ENCODE measurements at regions not wholly inside any gene's neighbourhood (a gene's known extent, or its start where the extent isn't known, plus 50 kb on each side); places are given as distances from the start of the nearest gene placed in this dataset.

DNA sequence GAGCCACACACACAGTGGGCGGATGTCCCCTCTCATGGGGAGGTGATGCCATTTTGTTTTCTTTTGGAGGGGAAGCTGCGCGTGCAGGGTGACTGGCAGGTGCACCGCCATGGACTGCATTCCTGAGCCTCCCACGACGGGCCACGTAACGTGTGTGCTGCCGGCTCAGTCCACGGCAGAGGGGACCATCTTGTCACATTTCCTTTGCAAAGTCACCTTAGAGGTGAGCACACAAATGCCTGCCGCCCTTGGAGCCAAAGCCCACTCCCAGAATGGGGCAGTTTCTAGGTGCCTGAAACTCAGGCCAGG, 262.5 kb downstream of the CTTN start:
- intact Hi-C loops (cut with micrococcal nuclease; ENCODE audit: unreplicated experiment), result no loop called here
- no peak for DNase-seq
- Histone ChIP-seq H3K4me1 (peaks cover 17% of the 10 kb centered on the region), H3K4me3 (ENCODE audit: low read depth, low read length) (no peak overlapping the region), H3K9me3 (no peaks in the 10 kb centered on the region), H3K27me3 (replicated peaks; ENCODE audit: control insufficient read depth, insufficient read depth, low read length) (no peaks in the 10 kb centered on the region), H3K36me3 (ENCODE audit: control insufficient read depth, insufficient read depth, low read length) (peaks cover 4% of the 10 kb centered on the region; the same call in 1 of the 2 replicates)
- H3K4me1 Mint-ChIP-seq (ENCODE audit: low read depth, unreplicated experiment), result peaks cover 21% of the 10 kb centered on the region
- CTCF ChIA-PET, result no interaction called here
- no peaks in the 10 kb centered on the region for H3K27me3 Mint-ChIP-seq (ENCODE audit: insufficient read depth, unreplicated experiment)
- no peak for TF ChIP-seq CTCF (IDR thresholded peaks at IDR 0.05; ENCODE audit: insufficient read depth in 1 of 2, low read depth in 1 of 2, low read length in 1 of 2, severe bottlenecking in 1 of 2, unreplicated experiment in 1 of 2)
- POLR2A ChIA-PET, result no interaction called here
- BruUV-seq (replicated peaks), result no TSS peak
- no peak overlapping the region for H3K4me3 Mint-ChIP-seq (ENCODE audit: unreplicated experiment)
- no peaks in the 10 kb centered on the region for H3K9me3 Mint-ChIP-seq (ENCODE audit: unreplicated experiment)
- H3K27ac Mint-ChIP-seq (ENCODE audit: unreplicated experiment), result no peak overlapping the region
- H3K36me3 Mint-ChIP-seq (ENCODE audit: insufficient read depth, unreplicated experiment), result peaks cover 52% of the 10 kb centered on the region

DNA sequence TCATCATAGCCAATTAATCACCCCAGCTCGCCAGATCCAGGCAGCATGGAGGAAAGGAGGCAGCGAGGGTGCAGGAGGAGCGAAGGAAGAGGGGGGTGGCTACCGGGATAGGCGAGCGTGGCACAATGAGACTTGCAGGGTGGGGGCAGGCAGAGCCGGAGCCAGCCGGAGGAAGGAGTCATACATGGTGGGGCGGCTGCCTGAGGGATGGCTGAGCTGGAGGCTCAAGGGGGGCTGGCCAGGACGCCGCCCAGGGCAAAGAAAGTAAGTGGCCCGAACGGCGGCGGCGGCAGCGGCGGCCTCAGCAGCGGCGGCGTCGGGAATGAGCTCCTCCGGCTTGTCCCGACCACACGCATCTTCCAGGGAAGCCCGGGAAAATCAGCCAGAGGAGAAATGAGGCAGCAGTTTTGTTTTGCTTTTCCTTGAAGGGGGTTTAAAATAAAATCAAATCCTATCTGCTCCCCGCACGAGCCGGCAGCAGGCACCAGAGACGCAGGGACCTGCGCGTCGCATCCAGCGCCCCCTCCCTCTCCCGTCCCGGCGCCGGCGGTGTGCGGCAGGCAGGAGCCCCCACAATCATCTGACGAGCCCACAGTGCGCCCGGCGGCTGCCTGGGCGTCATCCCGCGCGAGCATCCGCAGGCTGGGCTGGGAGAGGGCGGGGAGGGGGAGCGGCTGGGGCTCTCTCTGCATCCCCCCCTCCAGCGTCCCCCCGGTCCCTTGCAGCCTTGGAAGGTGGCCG, 263.6 kb downstream of the CTTN start:
- Mint-ChIP-seq H3K9me3 (ENCODE audit: unreplicated experiment) (no peaks in the 10 kb centered on the region), H3K27ac (ENCODE audit: unreplicated experiment) (no peak overlapping the region), H3K4me1 (ENCODE audit: low read depth, unreplicated experiment) (peaks cover 10% of the 10 kb centered on the region), H3K4me3 (ENCODE audit: unreplicated experiment) (no peak overlapping the region), H3K36me3 (ENCODE audit: insufficient read depth, unreplicated experiment) (peaks cover 55% of the 10 kb centered on the region), H3K27me3 (ENCODE audit: insufficient read depth, unreplicated experiment) (no peaks in the 10 kb centered on the region)
- ChIA-PET CTCF (no interaction called here), POLR2A (no interaction called here)
- Histone ChIP-seq H3K9me3 (no peaks in the 10 kb centered on the region), H3K4me1 (peaks cover 6% of the 10 kb centered on the region; the same call in 1 of the 2 replicates), H3K4me3 (ENCODE audit: low read depth, low read length) (no peak overlapping the region), H3K27me3 (replicated peaks; ENCODE audit: control insufficient read depth, insufficient read depth, low read length) (no peaks in the 10 kb centered on the region), H3K36me3 (ENCODE audit: control insufficient read depth, insufficient read depth, low read length) (peaks cover 4% of the 10 kb centered on the region; the same call in 1 of the 2 replicates)
- no peak for TF ChIP-seq CTCF (IDR thresholded peaks at IDR 0.05; ENCODE audit: insufficient read depth in 1 of 2, low read depth in 1 of 2, low read length in 1 of 2, severe bottlenecking in 1 of 2, unreplicated experiment in 1 of 2)
- intact Hi-C loops (cut with micrococcal nuclease; ENCODE audit: unreplicated experiment), result no loop called here
- DNase-seq, result no peak
- no TSS peak for BruUV-seq (replicated peaks)

- intact Hi-C loops (cut with micrococcal nuclease; ENCODE audit: unreplicated experiment), result no loop called here
- DNase-seq, result no peak
- H3K27ac Mint-ChIP-seq (ENCODE audit: unreplicated experiment), result no peak overlapping the region
- no peaks in the 10 kb centered on the region for H3K27me3 ChIP-seq (replicated peaks; ENCODE audit: control insufficient read depth, insufficient read depth, low read length)
- POLR2A ChIA-PET, result no interaction called here
- TF ChIP-seq CTCF (IDR thresholded peaks at IDR 0.05; ENCODE audit: insufficient read depth in 1 of 2, low read depth in 1 of 2, low read length in 1 of 2, severe bottlenecking in 1 of 2, unreplicated experiment in 1 of 2), result no peak
- no TSS peak for BruUV-seq (replicated peaks)
- peaks cover 7% of the 10 kb centered on the region for H3K4me1 Mint-ChIP-seq (ENCODE audit: low read depth, unreplicated experiment)
- no peaks in the 10 kb centered on the region for H3K4me1 ChIP-seq
- peaks cover 4% of the 10 kb centered on the region; the same call in 1 of the 2 replicates for H3K36me3 ChIP-seq (ENCODE audit: control insufficient read depth, insufficient read depth, low read length)
- peaks cover 58% of the 10 kb centered on the region for H3K36me3 Mint-ChIP-seq (ENCODE audit: insufficient read depth, unreplicated experiment)
- H3K27me3 Mint-ChIP-seq (ENCODE audit: insufficient read depth, unreplicated experiment), result no peaks in the 10 kb centered on the region
- H3K4me3 Mint-ChIP-seq (ENCODE audit: unreplicated experiment), result no peak overlapping the region
- CTCF ChIA-PET, result no interaction called here
- no peaks in the 10 kb centered on the region for H3K9me3 ChIP-seq
- no peaks in the 10 kb centered on the region for H3K9me3 Mint-ChIP-seq (ENCODE audit: unreplicated experiment)
- no peak overlapping the region for H3K4me3 ChIP-seq (ENCODE audit: low read depth, low read length)
Observed at GRCh38 chr11:70662691-70663098, 264.4 kb downstream of the CTTN start.

Measured in Caco-2 (cell line).